ENCODE measurements at regions not wholly inside any gene's neighbourhood (a gene's known extent, or its start where the extent isn't known, plus 50 kb on each side); places are given as distances from the start of the nearest gene placed in this dataset.
A peak's percentile ranks its signal among the peaks of the same experiment; 100 is the strongest.

DNA sequence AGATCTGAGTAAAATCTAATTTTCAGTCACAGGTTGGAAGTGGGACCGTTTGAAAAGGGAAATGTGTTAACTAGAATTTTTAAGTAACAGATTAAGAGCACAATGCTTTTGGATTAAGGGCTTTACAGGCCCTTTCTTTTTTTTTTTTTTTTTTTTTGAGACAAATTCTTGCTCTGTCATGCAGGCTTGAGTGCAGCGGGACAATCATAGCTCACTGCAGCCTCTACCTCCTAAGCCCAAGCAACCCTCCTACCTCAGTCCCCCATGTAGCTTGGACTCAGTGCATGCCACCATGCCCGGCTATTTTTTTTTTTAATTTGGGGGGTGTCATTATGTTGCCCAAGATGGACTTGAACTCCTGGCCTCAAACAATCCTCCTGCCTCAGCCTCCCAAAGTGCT lies 363.7 kb downstream of the LIG4 start:
- DNase-seq: no peak

DNA sequence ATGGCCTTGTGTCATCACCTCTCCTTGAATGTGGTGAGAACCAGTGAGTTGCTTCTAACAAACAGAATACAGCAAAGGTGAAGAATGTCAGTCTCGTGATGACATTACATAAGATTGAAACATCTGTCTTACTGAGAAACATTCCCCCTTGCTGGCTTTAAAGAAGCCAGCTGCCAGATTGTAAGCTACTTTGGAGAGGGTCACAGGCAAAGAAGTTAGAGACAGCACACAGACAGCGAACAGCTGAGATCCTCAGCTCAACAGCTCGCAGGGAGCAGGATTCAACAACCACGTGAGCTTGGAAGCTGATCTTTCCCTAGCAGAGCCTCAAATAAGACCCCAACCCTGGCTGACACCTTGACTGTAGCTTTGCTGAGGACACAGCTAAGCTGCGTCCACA lies 367.9 kb downstream of the LIG4 start:
- no peak for DNase-seq

DNA sequence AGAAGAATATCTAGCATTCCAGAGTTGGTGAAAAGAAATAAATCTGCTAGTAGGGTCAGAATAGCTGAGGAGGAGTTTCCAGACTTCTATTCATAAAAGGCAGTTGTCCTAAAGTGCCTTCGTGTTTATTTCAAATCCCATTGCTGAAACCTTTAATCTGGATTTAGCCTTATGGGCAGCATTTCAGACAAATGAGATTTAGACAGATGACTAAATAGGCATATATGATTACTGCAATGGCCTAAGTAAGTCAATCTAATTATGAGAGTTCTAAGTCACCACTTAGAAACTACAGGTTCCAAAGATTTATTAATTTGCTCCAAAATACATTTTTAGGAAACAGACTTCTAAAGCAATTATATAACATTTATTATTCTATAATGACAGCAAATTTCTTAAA lies 368.7 kb downstream of the LIG4 start:
- DNase-seq: no peak

DNA sequence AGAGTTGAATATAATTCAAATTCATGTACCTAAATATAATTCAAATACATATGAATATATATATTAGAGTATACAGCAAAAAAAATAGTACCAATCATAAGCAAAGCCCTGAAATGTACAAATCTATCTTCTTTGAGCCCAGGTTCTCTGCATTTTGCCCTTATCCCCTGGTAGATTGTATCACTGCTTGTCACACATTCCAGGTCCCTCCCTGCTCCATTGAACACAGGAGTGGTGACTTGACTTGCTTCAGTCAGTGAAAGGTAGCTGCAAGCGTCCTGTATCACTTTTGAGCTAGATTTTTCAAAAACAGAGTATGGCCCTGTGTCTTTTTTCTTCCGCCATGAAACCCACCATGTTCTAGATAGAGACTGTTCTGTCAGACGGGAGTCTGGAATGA lies 369.4 kb downstream of the LIG4 start:
- no peak for DNase-seq

DNA sequence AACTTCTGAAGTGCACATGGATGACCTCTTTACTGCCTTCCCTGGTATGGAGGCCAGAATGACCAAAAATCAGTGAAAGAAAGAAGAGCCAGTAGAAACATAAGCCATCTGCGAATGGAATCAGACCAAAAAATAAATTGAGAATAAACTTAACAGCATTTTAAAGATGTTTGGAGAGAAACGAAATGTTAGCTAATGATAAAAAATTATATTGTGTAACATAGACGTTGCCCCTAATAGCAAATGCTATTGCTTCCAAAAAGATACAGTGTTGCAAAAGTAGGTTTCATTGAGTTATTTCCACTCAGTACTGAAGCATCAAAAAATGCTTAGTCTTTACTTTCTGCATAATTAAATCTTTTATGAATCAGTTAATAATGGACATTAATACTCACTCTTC lies 371.7 kb downstream of the LIG4 start:
- no peak for DNase-seq

DNA sequence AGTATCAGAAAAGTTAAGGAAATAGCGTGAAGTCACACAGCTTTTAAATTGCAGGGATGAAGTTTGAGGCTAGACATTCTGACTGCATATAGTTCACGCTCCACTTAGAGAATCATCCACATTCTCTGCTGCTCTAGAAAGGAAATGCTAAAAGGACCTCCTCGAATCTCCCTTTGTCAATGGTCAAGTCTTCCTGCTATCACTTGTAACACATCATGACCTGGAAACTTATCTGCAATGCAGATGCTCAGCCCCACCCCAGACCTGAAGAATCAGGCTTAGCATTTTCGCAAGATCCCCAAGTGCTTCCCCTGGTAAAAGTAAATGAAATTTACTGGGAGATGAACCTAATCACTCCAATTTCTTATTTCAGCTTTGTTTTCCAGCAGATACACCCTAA lies 372.1 kb downstream of the LIG4 start:
- DNase-seq: no peak

DNA sequence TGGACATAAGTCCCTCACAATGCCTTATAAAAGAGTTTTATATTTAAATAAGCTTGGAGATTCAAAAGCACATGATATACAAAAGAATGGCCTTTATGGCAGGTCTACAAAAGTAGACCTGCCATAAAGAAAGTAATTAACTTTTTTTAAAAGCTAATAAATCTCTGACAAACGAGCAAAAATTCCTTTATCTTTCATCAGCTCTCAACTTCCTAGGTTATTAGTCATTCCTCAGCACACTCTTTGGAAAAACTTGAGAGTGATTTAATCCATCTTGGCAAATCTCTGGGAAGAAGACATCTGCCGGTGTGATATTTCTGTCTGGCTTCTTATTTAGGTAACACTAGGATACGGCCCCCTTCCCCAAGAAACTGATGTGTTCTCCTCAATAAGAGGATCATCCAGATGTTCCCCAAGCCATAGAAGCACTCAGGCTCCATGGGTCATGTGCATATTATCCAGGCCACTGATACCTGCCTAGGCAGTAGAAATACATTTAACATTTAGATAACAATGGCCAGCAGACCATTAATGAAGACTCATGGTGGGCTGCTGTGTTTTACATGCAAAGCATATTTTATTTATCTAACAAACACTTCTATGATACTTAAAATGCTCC lies 372.7 kb downstream of the LIG4 start:
- DNase-seq: no peak

DNA sequence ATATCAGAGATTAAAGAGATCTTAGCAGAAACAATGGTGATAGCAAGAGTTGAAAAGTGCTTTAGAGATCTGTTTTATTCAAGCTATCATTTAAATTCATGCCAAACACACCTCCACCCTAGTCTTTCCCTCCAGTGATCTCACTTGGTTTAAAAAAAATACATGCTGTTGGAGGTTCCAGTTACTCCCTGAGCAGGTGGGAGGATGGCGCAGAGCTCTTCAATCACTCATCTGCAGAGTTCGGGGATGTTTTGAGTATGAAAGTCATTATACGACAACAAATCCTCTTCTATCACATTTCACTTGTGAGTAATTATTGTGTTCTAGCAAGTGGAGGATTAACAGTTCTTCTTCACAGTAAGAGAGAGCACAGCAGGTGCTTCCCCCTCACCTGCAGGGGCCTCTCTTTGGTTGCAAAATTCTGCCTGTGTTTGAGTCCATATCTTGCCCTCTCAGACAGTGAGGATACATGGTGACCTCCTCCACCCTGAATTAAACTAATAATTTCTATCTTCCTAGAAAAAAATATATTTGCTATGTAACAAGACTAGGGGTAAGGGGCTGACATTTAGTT lies 376.7 kb downstream of the LIG4 start:
- DNase-seq: peak; percentile 27

DNA sequence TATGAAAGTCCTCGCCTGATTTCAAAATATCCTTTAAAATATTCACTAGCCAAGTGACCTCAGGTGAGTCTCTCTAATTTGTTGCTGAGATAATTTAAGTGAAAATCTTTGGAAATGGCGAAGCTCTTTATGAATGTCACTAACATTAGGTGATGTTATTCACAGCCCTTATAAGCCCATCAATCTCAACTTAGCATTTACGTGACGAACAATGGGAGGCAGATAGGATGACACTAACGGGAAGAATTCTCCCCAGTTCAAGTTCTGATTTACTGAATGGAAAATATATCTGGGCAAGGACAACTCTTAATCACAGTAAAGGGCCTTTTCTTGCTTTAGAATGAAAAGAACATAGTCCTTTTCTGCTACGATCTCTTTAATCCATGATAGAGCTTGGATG lies 378.7 kb downstream of the LIG4 start:
- no peak for DNase-seq

DNA sequence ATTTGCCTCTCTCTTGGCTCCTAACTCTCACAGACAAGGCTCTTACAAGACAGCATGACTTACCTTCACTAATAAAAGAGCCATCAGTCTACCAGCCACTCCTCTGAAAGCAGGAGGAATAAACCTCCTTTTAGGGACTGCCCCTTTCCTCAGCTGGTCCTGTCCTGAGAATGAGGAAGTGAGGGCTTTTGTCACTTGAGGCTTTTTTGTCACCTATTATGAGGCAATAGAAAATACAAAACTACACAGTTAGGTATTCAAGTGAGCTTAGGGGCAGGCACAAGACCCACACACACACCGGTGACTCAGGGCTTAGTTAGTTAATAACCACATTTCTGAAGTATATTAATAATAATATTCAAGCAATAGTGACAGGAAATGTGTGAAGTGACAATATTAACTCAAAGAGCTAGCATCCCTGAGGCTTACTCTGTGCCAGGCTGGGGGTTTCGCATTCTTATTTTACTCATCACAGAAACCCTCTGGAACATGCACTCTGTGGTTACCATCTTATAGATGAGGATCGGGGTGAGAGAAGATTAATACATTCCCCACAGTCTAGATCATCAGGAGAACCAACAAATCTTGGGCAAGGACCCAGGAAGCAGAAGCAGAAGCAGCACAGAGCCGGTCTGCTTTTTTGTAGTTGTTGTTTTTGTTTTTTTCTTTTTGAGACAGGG lies 379.9 kb downstream of the LIG4 start:
- no peak for DNase-seq

DNA sequence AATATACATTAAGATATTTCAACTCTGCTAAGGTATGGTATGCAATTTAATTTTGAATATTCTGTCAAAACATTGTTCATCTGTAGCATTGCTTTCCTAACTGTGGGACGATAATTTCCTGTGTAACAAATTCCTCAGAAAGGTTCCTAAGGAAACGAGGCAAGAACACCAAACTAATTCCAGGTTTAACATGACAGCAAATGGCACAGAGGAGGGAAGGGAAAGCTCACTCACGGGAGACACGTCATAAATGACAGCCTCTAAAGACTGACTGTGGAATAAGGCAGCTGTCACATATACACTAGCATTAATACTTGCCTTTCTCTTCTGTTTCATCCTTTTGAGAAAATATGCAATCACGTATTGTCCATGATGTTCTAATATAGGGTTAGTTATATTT lies 380.6 kb downstream of the LIG4 start:
- DNase-seq: no peak

DNA sequence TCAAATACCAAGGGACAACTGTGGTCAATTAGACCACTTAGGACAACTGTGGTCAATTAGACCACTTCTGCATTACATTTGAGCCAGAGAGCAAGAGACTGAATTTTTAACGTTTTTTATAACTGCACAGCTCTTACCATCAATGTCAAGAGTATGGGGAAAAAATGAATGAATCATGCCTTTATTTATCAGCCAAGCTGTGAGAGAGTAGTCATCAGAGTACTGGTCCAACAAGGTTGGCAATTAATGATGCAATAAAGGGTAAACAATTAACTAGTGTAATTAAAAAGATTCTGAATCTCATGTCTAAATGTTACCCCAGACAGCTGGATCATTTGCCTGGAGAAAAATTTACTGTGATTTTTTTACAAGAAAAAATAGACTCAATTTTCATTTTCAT lies 381.1 kb downstream of the LIG4 start:
- no peak for DNase-seq

DNA sequence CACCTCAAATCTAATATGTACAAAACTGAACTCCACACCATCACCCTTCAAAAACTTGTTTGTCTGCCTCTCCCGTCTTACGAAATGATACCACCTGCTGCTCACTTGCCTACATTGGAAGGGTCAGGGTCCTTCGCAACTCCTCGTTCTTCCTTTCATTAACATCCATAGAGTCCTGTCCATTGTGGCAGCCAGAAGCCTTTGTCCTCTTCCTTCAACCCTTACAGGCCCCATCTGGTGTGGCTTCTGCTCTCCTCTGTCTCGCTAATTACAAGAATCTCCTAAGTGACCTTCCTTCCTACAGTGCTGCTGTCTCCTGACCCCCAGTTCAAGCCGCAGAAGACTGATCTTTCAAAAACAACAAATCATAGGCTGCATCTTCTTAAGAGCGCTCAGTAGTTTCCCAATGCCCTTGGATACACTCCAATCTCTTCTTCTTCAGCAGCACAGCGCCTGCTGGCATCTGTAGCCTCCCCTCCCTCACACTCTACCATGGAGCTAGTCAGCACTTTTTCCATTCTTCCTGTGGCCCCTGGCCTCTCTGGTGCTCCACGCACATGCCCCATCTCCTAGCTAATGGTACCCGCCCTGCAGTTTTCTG lies 382.7 kb downstream of the LIG4 start:
- no peak for DNase-seq

DNA sequence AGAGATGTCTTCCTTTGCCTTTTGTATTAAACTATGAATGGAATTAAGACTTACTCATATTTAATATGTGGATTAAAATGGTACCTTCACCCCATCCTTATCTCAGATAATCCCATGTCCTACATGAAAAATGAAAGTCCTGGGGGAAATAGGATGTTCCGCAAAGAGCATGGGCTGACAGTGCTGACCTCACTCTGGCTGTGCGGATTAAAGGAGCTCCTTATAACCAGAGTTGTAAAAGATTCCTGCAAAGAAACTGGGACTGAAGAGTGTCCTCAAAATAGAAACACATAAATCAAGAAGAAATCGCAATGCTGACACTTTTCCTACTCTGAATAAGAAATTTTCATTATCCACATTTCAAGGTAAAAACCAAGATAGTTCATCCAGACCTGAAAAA lies 384.5 kb downstream of the LIG4 start:
- no peak for DNase-seq

DNA sequence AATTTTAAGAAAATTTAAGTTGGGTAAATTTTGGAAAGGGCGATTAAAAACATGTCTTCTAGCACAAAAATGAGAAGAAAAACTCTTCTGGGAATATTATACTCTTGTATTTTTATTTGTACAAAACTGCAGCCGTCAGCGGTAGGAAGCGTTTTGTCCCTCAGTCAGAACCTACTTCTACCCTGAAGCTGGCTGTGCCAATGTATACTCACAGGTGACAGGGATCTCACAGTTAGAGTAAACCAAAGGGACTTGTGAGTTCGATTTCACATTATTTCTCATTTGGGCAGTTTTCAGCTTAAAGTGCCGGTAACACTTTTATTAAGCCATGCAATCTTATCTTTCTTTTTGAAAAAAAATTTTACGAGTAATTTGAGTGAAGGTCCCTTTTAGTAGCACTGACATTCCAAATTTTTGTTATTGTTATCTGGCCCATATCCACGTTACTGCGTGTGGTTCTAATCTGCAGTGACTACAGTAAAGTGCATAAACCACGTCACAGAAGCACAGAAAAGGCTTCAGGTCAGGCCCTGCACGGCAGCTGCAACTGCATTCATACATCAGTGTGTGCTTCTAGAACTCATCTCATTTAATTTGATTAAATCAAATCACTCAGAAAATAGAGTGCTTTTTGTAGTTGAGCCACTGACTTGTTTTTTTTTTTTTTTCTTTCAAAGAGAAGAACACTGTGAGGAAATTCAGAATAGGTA lies 387.3 kb downstream of the LIG4 start:
- no peak for DNase-seq

DNA sequence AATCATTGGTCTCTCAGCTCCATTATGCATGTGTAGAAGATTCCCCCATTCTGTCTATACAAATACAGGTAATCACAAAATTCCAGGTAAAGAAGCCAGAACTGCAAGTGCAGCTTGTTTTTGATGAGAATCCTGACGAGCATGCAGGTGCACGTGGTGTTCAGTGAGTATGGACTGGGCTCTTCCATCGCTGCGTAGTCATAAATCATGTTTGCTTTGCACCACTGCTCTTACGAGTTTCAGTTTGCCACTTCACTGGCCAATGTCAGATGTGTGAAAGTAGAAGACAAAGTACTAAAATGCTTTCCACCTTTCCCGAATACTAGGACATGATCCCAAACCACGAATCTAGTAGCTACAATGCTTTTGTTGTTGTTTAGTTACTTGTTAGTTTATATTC lies 390.7 kb downstream of the LIG4 start:
- no peak for DNase-seq

DNA sequence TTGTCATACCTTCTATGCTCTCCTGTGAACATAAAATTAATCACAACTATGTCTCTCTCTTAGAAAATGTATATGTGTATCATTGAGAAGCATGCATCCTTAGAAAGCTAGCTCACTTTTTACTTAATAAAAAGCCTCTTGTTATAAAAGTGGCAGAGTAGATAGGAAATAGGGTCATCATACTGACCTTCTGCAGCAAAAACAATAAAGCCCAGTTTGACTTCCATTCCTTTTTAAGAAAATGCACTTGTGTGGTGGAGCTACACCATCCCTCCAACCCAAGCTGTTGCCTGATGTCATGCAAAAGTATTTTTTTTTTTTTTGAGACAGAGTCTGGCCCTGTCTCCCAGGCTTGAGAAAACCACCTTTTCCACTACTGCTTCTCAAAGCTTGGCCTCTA lies 393.3 kb downstream of the LIG4 start:
- DNase-seq: no peak

DNA sequence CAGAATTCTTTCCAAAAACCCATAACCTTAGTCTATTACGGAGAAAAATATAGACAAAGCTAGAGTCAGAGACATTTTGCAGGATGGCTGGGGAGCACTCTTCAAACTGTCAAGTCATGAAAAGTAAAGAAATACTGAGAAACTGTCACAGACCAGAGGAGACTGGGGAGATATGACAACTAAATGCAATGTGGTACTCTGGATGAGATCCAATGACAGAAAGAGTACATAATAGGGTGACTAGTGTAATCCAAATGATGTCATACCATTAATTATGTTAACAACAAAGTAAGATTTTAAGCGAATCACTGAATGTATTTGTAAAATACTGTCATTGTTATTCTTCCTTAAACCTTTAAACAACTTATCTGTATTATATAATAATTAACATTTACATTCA lies 393.8 kb downstream of the LIG4 start:
- DNase-seq: no peak

DNA sequence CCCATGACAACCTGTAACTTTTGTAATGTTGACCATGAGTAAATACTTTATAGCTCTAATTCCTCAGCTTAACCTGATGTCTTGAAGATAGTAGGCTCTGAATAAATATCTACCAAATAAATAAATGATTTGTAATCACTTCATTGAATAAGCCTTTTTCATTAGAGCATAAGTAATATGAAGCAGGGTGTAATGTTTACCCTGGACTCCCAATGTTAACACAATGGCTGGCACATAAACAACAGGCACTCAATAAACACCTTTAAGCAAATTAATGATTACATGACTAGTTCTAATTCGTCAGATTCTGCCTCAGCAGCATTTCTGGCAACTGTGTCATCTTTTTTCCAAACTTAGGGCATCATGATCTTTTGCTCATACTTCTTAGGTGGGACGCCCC lies 396.3 kb downstream of the LIG4 start:
- no peak for DNase-seq

DNA sequence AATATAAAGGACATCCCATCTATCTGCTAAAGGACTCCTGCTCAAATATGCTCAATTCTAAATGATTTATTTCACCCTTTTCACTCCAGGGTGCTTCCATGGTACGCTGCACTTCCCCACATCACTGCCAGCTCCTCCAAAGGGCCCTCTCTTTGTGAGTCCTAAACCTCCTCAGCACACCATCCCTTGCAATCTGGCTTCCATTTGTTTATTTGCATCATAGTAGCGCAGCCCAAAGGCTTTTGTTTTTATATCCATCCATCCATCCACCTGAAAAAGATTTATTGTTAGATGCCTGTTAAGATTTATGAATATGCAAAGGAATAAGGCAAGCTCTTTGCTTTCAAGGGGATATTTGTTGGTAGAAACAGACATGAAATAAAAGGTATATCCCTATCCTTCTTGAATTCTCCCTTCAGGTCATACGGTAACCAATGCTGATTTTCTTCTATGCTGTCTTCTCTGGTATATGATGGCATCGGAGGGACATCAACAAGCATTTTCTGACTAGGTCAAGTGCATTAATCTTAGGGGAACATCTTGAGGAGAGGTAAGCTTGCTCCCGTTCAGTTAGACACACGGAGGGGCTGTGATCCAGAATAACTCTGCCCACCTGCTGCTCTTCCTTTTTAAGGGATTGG lies 397.6 kb downstream of the LIG4 start:
- no peak for DNase-seq

DNA sequence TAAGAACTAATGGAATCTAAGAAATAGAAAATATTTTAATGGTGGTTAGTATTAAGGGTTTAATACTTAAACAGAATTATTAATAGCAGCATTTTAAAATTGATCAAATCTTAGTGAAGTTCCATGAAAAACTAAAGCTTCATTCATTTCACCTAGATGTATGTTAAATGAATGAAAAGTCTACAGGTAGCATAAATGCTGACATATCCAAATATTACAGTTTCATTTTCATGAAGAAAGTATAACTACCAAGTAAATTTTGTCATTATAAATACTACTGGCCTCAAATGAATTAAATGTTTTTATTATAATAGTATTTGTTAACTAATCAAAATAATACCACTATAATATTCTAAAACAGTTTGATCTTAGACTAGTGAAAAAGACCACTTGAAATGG lies 403.3 kb downstream of the LIG4 start:
- DNase-seq: no peak

DNA sequence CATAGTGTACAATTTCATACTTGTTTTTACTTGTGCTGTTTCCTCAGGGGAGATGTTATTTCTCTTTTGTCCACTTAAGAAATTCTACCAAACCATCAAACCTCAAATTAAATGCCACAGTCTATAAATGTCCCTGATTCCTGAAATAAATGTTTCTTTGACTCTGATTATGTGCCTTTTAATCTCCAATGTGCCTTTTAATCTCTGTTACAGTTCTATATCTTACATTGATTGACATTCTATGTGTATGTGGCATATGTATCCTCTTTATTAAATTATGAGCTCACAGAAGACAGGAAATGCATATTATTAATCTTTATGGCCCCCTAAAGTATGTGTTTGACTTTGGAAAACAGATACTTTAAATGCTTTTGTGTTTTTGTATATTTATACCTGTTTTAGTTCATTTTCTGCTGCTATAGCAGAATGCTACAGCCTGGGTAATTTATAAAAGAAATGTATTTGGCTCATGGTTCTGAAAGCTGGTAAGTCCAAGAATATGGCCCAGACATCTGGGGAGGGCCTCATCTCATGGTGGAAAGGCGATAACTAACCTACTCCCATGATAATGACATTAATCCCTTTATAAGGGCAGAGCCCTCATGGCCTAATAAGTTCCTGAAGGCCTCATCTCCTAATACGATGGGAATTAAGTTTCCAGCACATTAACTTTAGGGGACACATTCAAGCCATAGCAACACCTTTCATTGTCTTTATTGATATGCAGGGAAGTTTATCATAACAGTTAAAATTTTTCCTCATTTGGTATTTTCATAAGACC lies 403.9 kb downstream of the LIG4 start:
- DNase-seq: no peak

DNA sequence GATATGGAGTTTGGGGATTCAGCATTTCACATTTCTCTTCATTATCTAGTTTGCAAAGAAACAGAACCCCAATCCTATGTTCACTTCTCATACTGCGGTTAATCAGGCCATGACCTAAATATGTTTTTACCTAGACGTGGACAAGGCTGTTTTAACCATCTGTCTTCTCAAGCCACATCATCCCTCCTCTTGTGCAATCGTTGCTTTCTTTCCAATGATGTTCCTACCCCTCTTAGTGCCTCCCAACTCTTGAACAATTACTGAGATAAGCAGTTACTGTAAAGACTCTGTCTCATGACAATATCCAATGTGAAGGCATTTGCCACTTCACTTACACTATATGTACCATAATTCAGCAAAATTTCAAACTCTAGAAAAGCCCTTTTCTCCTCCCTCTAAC lies 406.2 kb downstream of the LIG4 start:
- DNase-seq: no peak

Data from NCI-H2107 (cell line).